IPS-15b (cell line): ENCODE measurements at regions not wholly inside any gene's neighbourhood (a gene's known extent, or its start where the extent isn't known, plus 50 kb on each side); places are given as distances from the start of the nearest gene placed in this dataset.

Experiments
- H3K27me3 ChIP-seq: one replicate; pipeline ENCODE4 v1.6.1; 2013; ENCODE audit warnings: low read length; ENCODE audit not compliant: control insufficient read depth, insufficient read depth
- H3K36me3 ChIP-seq: one replicate; pipeline ENCODE4 v1.6.1; 2013; ENCODE audit warnings: low read length; ENCODE audit not compliant: control insufficient read depth, insufficient read depth
- H3K4me1 ChIP-seq: one replicate; pipeline ENCODE4 v1.6.1; 2013; ENCODE audit warnings: mild to moderate bottlenecking, low read length; ENCODE audit not compliant: control insufficient read depth, insufficient read depth
- H3K4me3 ChIP-seq: one replicate; pipeline ENCODE4 v1.5.1; 2013; ENCODE audit warnings: low read depth, low read length
- H3K9ac ChIP-seq: one replicate; pipeline ENCODE4 v1.6.1; 2013; ENCODE audit warnings: low read depth, mild to moderate bottlenecking, low read length
- H3K9me3 ChIP-seq: one replicate; pipeline ENCODE4 v1.6.1; 2013; ENCODE audit warnings: mild to moderate bottlenecking, low read length; ENCODE audit not compliant: control insufficient read depth, insufficient read depth

- Histone ChIP-seq H3K4me3 (no peak overlapping the region), H3K36me3 (no peaks in the 10 kb centered on the region), H3K9me3 (no peaks in the 10 kb centered on the region), H3K4me1 (no peaks in the 10 kb centered on the region), H3K27me3 (no peaks in the 10 kb centered on the region), H3K9ac (no peak overlapping the region)
These were observed 181.3 kb upstream of the USP24 start for GRCh38 chr1:55396381-55396891.

GRCh38 chr1:55388960-55389359 is 173.8 kb upstream of the USP24 start:
- H3K9me3 ChIP-seq, result no peaks in the 10 kb centered on the region
- no peaks in the 10 kb centered on the region for H3K4me1 ChIP-seq
- no peak overlapping the region for H3K9ac ChIP-seq
- H3K4me3 ChIP-seq, result no peak overlapping the region
- no peaks in the 10 kb centered on the region for H3K36me3 ChIP-seq
- H3K27me3 ChIP-seq, result no peaks in the 10 kb centered on the region

GRCh38 chr1:55387145-55387544 is 172.0 kb upstream of the USP24 start:
- Histone ChIP-seq H3K27me3 (no peaks in the 10 kb centered on the region), H3K36me3 (no peaks in the 10 kb centered on the region), H3K4me1 (no peaks in the 10 kb centered on the region), H3K9ac (no peak overlapping the region), H3K9me3 (no peaks in the 10 kb centered on the region), H3K4me3 (no peak overlapping the region)

- no peaks in the 10 kb centered on the region for H3K4me1 ChIP-seq
These were observed 171.3 kb upstream of the USP24 start for GRCh38 chr1:55386456-55386855.

GRCh38 chr1:55385402-55386018 is 170.3 kb upstream of the USP24 start:
- Histone ChIP-seq H3K4me3 (no peak overlapping the region), H3K4me1 (no peaks in the 10 kb centered on the region), H3K9ac (no peak overlapping the region)

More at GRCh38 chr1:55386456-55386855, 171.3 kb upstream of the USP24 start:
- H3K9me3 ChIP-seq, result no peaks in the 10 kb centered on the region
- H3K27me3 ChIP-seq, result no peaks in the 10 kb centered on the region
- no peak overlapping the region for H3K9ac ChIP-seq
- H3K4me3 ChIP-seq, result no peak overlapping the region
- H3K36me3 ChIP-seq, result no peaks in the 10 kb centered on the region

GRCh38 chr1:55384637-55385036 is 169.5 kb upstream of the USP24 start:
- H3K9me3 ChIP-seq, result no peaks in the 10 kb centered on the region
- no peak overlapping the region for H3K9ac ChIP-seq
- H3K27me3 ChIP-seq, result no peaks in the 10 kb centered on the region
- H3K4me3 ChIP-seq, result no peak overlapping the region
- H3K36me3 ChIP-seq, result no peaks in the 10 kb centered on the region
- no peaks in the 10 kb centered on the region for H3K4me1 ChIP-seq

More at GRCh38 chr1:55385402-55386018, 170.3 kb upstream of the USP24 start:
- Histone ChIP-seq H3K27me3 (no peaks in the 10 kb centered on the region), H3K36me3 (no peaks in the 10 kb centered on the region), H3K9me3 (no peaks in the 10 kb centered on the region)

GRCh38 chr1:55382806-55383305 is 167.7 kb upstream of the USP24 start:
- H3K36me3 ChIP-seq, result no peaks in the 10 kb centered on the region

GRCh38 chr1:55381983-55382382 is 166.8 kb upstream of the USP24 start:
- no peaks in the 10 kb centered on the region for H3K9me3 ChIP-seq
- H3K27me3 ChIP-seq, result no peaks in the 10 kb centered on the region
- H3K4me1 ChIP-seq, result no peaks in the 10 kb centered on the region
- H3K4me3 ChIP-seq, result no peak overlapping the region
- no peak overlapping the region for H3K9ac ChIP-seq
- no peaks in the 10 kb centered on the region for H3K36me3 ChIP-seq

More at GRCh38 chr1:55382806-55383305, 167.7 kb upstream of the USP24 start:
- Histone ChIP-seq H3K4me3 (no peak overlapping the region), H3K9ac (no peak overlapping the region), H3K27me3 (no peaks in the 10 kb centered on the region), H3K4me1 (no peaks in the 10 kb centered on the region), H3K9me3 (no peaks in the 10 kb centered on the region)

- Histone ChIP-seq H3K27me3 (no peaks in the 10 kb centered on the region), H3K4me3 (no peak overlapping the region), H3K36me3 (no peaks in the 10 kb centered on the region), H3K9ac (no peak overlapping the region), H3K4me1 (no peaks in the 10 kb centered on the region), H3K9me3 (no peaks in the 10 kb centered on the region)
These were observed 166.3 kb upstream of the USP24 start for GRCh38 chr1:55381491-55381890.

- Histone ChIP-seq H3K27me3 (no peaks in the 10 kb centered on the region), H3K4me3 (no peak overlapping the region), H3K9me3 (no peaks in the 10 kb centered on the region), H3K4me1 (no peaks in the 10 kb centered on the region), H3K36me3 (no peaks in the 10 kb centered on the region), H3K9ac (no peak overlapping the region)
These were observed 165.3 kb upstream of the USP24 start for GRCh38 chr1:55380355-55380970.

- H3K4me1 ChIP-seq, result no peaks in the 10 kb centered on the region
- H3K36me3 ChIP-seq, result no peaks in the 10 kb centered on the region
- H3K9ac ChIP-seq, result no peak overlapping the region
- H3K27me3 ChIP-seq, result no peaks in the 10 kb centered on the region
- H3K4me3 ChIP-seq, result no peak overlapping the region
- no peaks in the 10 kb centered on the region for H3K9me3 ChIP-seq
These were observed 163.4 kb upstream of the USP24 start for GRCh38 chr1:55378582-55378981.

- H3K9ac ChIP-seq, result no peak overlapping the region
- no peaks in the 10 kb centered on the region for H3K27me3 ChIP-seq
- H3K4me1 ChIP-seq, result no peaks in the 10 kb centered on the region
- no peaks in the 10 kb centered on the region for H3K9me3 ChIP-seq
- no peaks in the 10 kb centered on the region for H3K36me3 ChIP-seq
- no peak overlapping the region for H3K4me3 ChIP-seq
These were observed 161.7 kb upstream of the USP24 start for GRCh38 chr1:55376897-55377296.
